OCI-M1 (cell line): ENCODE measurements at regions not wholly inside any gene's neighbourhood (a gene's known extent, or its start where the extent isn't known, plus 50 kb on each side); places are given as distances from the start of the nearest gene placed in this dataset.
"Not testable (repeated sequence)": the region's sequence is repeated elsewhere in the genome, so short reads cannot be mapped to it uniquely, and the experiment has no call there.

Source experiments
- DNase-seq: peaks from one replicate; lab custom pipeline; 2025; lab: John Stamatoyannopoulos, UW

DNA sequence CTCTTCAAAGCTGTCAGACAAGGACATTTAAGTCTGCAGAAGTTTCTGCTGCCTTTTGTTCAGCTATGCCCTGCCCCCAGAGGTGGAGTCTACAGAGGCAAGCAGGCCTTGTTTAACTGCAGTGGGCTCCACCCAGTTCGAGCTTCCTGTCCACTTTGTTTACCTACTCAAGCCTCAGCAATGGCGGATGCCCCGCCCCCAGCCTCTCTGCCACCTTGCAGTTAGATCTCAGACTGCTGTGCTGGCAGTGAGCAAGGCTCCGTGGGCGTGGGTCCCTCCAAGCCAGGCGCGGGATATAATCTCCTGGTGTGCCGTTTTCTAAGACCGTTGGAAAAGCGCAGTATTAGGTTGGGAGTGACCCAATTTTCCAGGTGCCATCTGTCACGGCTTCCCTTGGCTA is 144.5 kb upstream of the GOT2 start:
- DNase-seq = not testable (repeated sequence)

- no peak for DNase-seq
Measured at GRCh38 chr16:58866935-58867334, 132.8 kb upstream of the GOT2 start.

DNA sequence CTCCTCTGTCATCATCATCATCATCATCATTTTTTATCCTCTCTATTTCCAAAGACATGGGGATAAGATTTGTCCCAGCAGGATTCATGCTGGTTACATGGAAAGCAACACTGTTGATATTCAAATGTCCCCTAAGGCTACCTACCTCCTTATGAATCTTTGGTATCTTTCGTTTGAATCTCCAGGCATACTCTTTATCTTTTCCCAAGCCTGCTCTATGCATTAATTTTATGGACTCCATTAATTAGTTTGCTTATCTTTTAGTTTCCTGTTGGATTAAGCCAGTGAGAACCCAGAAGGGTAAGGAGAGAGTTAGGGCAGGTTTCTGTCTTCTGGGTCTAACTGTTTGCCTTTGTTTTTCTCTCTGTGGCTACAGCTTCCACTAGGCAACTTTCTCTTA is 129.6 kb upstream of the GOT2 start:
- DNase-seq = no peak

GRCh38 chr16:58863042-58863441 is 128.9 kb upstream of the GOT2 start:
- no peak for DNase-seq

DNA sequence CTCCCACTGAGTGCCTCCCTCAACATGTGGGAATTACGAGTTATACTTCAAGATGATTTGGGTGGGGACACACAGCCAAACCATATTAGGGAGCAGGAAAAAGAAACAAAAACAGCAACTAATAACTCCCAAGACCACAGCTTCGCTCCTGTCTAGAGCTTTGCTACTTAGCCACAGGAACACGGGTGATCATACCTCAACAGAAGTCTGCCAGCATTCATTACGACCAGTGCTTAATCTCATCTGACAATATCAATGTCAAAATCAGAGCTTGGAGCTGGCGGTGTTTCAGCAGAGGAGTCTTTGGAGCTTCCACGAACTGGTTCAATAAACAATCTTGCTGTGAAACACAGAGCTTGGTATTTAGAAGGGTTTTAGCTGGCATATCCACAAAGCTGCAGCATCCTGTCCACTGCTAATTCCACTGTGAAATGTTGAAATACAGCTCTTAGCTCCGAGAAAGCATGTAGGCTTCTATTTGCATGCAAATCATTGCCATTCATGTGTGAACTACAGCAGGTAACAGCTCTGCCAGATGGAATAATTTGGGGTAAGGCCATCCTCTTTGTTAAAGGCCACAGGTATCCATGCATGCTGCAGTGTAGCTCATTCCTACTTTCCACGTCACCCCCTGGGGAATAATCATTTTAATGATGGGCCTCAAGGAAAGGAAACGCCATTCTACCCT is 128.4 kb upstream of the GOT2 start:
- no peak for DNase-seq

- DNase-seq = peak; percentile 93
Measured at GRCh38 chr16:58859958-58860669, 126.0 kb upstream of the GOT2 start.

GRCh38 chr16:58858577-58858976 is 124.5 kb upstream of the GOT2 start:
- DNase-seq = not testable (repeated sequence)

GRCh38 chr16:58855291-58855863 is 121.3 kb upstream of the GOT2 start:
- DNase-seq = peak; percentile 17

DNA sequence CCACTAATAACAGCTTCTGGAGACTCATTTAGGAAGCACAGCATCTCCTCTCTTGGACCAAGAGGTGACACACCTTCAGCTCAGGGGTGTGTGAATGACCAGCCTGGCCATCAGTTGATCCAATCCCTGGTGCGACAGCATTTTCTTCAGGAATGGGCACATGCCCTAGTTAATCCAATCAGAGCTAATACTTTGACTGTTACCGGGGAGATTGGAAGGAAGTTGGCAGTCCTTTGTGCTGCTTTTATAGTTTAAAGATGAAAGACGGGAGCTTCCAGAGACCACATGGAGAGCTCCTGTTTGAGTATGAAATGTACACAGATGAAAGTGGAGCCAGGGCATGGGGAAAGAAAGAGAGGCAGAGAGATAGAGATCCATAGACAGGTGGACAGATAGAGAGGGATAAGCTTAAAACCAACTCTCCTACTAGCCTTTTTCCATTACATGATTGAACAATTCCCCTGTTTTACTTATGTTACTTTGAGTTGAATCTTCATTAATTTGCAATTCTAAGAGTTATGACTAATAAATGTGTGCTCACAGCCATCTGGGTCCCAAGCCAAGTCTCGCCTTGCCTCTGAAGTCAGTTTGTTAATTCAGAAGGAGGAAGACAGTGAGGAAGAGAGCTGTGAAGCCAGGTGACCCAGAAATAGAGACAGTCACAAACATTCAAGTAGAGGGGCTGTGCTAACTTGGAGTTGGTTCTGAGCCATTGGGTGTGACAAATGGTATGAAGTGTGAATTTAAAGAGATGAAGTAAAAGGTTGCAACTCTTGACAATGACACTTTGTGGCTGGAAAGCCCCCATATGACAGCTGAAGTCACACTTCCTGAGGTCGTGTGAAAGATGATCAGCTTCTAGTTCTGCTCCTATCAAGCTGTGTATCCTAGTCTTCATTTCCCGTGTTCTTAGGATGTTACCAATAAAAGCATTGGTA is 120.0 kb upstream of the GOT2 start:
- DNase-seq = no peak

GRCh38 chr16:58850678-58851020 is 116.5 kb upstream of the GOT2 start:
- peak; percentile 23 for DNase-seq

- DNase-seq = peak; percentile 30
Measured at GRCh38 chr16:58850019-58850677, 116.0 kb upstream of the GOT2 start.

DNA sequence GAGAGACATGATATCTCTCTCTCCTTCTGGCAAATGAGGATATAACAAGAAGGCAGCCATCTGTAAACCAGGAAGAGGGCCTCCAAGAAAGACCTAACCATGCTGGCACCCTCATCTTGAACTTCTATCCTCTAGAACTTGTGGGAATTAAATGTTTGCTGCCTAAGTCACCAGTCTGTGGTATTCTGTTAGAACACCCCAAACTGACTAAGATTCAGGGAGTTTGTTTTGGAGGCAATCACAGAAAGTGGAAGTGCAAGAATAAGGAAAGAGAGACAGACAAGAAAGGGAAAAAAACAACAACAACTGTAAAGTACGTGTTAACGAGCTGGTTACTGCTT is 114.5 kb upstream of the GOT2 start:
- no peak for DNase-seq

DNA sequence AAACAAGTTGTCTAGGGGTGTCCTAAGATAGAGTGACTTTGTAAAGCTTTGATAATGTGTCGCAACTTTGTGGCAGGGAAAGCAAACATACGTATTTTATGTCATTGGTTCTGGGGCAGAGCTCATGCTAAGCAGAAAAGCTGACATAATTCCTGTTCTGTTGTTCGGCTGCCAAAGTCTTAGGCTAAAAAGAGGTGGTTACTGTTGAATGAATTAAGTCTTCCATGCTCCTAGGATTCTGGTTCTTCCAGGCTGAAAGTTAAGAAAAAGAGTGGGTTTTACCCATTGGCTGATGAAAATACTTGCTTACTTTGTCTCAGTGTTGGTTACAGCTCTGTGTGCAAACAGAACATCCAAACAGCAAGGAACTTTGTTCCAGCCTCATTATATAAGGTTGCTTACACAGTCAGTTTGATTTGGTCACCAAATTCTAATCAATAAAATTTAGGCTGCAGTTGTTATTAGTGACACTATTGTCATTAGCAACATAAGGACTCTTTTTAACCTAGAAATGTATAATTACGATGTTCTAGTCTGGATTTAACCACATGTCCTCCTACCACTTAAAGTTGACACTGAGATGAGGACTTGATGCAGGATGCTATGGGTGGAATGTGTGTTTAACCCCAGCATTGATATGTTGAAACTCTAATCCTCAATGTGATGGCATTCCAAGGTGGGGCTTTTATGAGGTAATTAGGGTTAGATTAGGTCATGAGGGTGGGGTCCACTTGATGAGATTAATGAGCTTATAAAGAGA is 114.0 kb upstream of the GOT2 start:
- no peak for DNase-seq

- not testable (repeated sequence) for DNase-seq
Measured at GRCh38 chr16:58846226-58846625, 112.1 kb upstream of the GOT2 start.

DNA sequence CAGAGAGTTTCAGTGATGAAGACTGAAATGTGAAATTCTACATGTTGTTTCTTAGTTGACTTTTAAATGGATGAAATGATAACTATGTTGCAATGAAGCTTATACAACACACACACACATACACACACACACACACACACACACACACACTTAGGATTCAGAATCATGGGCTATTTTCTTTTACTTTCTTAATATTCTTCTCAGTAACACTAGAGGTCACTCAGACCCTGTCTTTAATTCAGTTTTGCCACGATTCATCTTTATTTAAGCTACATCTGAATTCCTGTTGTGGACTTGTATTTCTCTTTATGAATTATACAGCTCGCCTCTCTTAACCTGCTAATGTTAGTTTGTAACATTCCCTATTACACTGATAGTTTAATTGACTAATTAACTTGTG is 109.6 kb upstream of the GOT2 start:
- peak; percentile 70 for DNase-seq

GRCh38 chr16:58842746-58843145 is 108.6 kb upstream of the GOT2 start:
- no peak for DNase-seq

GRCh38 chr16:58842156-58842555 is 108.0 kb upstream of the GOT2 start:
- DNase-seq = no peak

DNA sequence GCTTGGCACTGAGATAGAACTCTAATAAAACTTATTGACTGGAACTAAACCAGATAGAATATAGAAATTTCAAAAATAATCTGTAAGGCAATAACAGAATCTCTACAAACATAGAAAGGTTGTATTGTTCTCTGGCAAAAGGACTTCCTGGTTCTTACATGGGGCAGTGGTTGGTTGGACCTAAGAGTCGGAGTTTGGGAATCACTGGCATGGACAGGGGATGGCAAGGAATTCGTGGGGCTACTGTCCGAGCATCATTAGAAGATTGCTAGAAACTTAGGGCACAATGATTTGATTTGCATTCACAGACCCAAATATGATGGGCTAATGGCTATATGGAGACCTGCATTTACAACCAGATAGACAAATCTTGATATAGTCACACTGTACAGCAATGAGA is 103.8 kb upstream of the GOT2 start:
- no peak for DNase-seq

GRCh38 chr16:58836427-58836826 is 102.3 kb upstream of the GOT2 start:
- no peak for DNase-seq

- no peak for DNase-seq
Measured at GRCh38 chr16:58832386-58832895, 98.3 kb upstream of the GOT2 start.

DNA sequence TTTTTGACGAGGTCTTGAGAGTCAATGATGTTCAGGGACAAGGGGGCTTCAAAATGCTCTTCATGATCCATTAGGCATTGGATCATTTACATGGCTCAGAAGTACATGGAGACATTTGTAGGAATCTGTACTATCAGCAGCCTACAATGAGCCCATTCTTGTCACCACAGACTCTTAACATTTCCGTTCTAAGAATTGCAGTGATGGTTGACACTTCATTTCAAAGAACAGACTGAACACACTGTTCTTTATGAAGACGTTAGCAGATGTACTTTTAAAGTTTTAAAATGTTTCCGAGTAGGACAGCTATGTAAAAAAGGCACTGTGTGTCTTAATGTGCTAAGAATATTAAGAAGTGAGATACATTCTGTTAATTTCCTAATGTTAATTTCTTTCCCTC is 97.3 kb upstream of the GOT2 start:
- DNase-seq = no peak
